GM19463 (cell line): ENCODE measurements at regions not wholly inside any gene's neighbourhood (a gene's known extent, or its start where the extent isn't known, plus 50 kb on each side); places are given as distances from the start of the nearest gene placed in this dataset.
"Not testable (repeated sequence)": the region's sequence is repeated elsewhere in the genome, so short reads cannot be mapped to it uniquely, and the experiment has no call there.

Source experiments
- ATAC-seq: cut with Tn5 transposase; IDR thresholded peaks from one replicate; pipeline ENCODE4 v1.9.1; 2021; ENCODE audit warnings: mild to moderate bottlenecking, moderate library complexity; ENCODE audit not compliant: unreplicated experiment

DNA sequence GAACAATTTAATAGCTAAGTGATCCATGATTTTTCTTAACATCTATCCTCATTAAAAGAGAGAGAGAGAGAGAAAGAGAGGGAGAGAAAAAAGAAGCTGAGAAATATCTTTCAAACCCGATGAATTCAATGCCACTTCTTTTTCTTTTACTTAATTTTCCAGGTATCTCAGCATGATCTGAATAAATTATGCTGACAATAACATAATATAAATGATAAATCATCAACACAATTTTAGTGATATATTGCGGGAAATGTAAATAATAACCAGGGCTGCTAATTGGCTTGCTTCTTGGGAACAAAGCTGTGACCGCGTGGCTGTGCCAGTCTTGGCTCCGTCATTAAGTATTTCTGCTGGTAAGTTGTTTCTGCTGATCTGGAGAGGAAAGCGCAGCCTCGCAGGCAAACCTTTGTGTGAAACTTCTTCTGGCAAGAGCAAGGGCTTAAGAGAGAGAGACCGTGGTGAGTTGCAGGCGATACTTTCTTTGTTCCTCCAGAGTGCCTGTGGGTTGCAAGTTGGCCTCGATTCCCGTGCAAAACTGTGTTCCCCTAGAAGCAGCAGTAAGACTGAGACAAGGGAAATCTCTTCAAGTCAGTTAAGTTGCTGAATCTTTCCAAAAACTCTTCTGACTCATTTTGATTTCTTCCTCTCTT lies 489.1 kb upstream of the TSHZ3 start:
- no peak for ATAC-seq

- no peak for ATAC-seq
Observed at GRCh38 chr19:31840371-31840770, 491.1 kb upstream of the TSHZ3 start.

- ATAC-seq: no peak
Observed at GRCh38 chr19:31841755-31842154, 492.5 kb upstream of the TSHZ3 start.

GRCh38 chr19:31863122-31863521 lies 482.3 kb upstream of the ZNF507 start:
- ATAC-seq: no peak

DNA sequence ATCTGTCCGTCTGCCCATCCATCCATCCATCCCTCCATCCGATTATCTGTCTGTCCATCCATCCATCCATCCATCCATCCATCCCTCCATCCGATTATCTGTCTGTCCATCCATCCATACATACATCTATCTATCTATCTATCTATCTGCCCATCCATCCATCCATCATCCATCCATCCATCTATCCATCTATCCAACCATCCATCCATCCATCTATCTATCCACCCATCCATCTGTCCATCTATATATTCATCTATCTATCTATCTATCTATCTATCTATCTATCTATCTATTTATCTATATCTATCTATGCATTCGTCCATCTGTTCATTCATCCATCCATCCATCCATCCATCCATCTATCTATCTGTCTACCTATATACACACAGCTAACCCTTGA lies 471.1 kb upstream of the ZNF507 start:
- no peak for ATAC-seq

GRCh38 chr19:31875591-31875990 lies 469.8 kb upstream of the ZNF507 start:
- ATAC-seq: no peak

GRCh38 chr19:31880283-31880682 lies 465.1 kb upstream of the ZNF507 start:
- ATAC-seq: no peak

DNA sequence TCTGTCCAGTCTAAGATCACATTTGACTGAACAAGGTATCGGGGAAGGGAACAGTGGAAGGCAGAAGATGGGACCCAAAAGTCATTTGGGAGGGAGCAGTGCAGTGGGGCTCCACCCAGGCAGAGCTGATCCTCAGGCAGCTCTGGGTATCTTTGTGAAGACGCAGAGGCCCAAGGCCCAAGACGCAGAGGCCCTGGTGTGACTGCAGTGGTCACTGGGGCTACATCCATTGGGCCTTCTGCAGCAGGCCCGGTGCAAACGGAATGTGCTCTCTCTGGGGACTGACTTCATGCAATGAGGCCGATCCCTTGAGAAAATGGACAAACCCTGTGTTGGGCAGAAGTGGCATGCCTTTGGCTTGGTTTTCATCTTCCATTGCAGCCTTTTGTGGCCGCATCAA lies 463.4 kb upstream of the ZNF507 start:
- ATAC-seq: no peak

GRCh38 chr19:31882709-31883108 lies 462.7 kb upstream of the ZNF507 start:
- no peak for ATAC-seq

GRCh38 chr19:31883296-31883990 lies 462.0 kb upstream of the ZNF507 start:
- no peak for ATAC-seq

DNA sequence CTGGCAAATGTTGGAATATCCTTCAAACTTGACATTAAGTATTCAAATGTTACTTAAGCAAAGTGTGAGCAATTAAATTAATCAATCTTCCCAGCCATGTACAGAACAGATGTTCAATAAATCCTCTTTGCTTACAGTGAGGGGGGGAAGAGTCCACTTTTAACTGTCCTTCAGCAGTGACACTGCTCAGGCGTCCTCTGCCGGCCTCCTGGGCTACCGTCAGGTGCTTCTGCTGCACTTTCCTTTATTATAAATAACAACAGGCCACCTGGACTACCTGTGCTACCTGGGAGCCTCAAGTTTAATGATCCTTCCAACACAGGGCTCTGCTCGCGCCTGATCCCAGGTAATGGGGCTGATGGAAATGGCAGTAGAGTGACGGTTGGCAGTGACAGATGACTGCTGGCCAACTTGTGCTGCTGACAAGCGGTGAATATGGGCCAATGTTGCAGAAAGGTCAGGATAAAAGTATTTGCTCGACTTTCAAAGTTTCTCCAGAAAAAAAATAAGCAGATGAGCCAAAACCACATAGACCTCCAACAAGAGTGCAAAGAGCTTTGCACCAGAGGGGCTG lies 460.0 kb upstream of the ZNF507 start:
- ATAC-seq: no peak

- ATAC-seq: no peak
Observed at GRCh38 chr19:31890230-31890629, 455.2 kb upstream of the ZNF507 start.

- ATAC-seq: no peak
Observed at GRCh38 chr19:31892060-31892459, 453.4 kb upstream of the ZNF507 start.

DNA sequence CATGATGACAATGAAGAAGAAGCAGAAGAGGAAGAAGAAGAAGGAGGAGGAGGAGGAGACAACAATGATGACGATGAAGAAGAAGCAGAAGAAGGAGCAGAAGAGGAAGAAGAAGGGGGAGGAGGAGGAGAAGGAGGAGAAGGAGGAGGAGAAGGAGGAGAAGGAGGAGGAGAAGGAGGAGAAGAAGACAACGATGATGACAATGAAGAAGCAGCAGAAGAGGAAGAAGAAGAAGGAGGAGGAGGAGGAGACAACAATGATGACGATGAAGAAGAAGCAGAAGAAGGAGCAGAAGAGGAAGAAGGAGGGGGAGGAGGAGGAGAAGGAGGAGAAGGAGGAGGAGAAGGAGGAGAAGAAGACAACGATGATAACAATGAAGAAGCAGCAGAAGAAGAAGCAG lies 451.9 kb upstream of the ZNF507 start:
- ATAC-seq: not testable (repeated sequence)

DNA sequence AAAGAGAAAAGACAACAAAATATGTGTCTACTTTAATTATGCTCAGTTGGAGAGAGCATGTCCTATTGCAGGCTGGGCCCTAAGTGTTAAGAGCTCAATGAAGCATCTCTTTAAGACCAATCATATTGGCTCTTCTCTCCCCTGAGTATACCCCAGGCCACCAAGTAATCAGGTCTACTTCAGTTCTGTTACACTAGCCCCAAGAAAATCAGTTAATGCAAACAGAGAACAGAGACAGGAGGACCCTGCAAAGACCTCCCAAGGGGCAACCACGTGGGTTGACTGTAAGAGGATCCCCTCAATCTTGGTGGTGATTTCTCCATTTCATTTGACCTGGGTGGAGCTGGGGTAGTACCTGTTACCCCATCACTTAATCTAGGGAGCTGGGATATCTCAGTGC lies 451.0 kb upstream of the ZNF507 start:
- no peak for ATAC-seq

DNA sequence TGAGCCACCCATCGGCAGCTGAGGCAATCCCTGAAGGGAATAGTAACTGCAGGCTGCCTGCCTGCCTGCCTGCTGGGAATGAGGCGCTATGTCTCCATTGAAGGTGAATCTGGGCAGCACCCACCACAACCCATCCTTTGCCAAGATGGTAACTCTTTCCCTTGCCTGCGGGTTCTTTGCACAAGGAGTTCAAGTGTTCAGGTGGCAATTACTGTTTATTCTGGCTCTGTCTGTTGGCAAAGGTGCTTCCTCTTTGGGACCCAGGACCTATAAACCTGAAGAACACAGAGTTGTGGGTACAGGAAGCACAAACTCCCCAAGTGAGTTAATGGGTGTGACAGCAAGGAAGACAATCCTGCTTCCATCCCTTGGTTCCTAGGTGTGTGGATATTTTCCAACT lies 448.1 kb upstream of the ZNF507 start:
- no peak for ATAC-seq

- ATAC-seq: no peak
Observed at GRCh38 chr19:31900991-31901390, 444.4 kb upstream of the ZNF507 start.

DNA sequence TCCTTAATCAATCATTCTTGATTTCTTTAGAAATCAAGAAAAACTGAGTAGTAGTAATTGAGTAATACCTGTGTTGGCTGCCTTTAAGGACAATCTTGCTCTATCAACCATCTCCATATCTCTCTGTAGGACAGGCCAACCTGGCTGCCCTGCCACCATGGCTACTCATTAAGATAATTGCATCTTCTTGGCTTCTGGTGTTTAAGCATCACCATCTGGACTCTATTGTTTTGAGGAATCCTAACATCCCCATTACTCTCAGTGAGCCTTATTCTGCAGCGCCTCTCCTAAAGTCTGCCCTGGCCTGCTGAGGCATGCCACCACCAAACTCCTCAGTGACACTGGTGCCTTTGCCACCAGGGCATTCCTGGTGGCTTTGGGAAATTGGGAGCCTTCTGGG lies 442.6 kb upstream of the ZNF507 start:
- ATAC-seq: no peak

DNA sequence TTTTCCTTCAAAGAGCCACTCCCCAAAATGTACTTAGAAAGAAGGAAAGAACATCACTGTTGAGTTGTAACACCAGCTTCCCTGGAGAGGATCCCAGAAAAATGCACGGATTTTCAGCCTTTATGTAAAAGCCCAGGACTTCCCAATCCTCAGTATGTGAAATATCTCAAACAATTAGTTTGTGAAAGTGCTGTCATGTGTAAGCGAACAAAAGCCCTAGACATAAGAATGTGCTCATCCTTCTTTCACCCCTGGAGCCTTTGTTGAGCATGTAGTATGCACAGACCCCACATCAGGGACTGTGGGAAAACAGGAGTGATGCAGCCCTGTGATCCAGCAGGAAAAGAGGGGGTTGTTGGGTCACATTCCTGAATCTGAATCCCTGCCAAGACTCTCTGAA lies 441.4 kb upstream of the ZNF507 start:
- no peak for ATAC-seq

GRCh38 chr19:31906111-31906871 lies 439.1 kb upstream of the ZNF507 start:
- no peak for ATAC-seq

GRCh38 chr19:31907661-31908060 lies 437.7 kb upstream of the ZNF507 start:
- ATAC-seq: no peak

- ATAC-seq: no peak
Observed at GRCh38 chr19:31908080-31908479, 437.3 kb upstream of the ZNF507 start.
